GM21381 (cell line): ENCODE measurements at regions not wholly inside any gene's neighbourhood (a gene's known extent, or its start where the extent isn't known, plus 50 kb on each side); places are given as distances from the start of the nearest gene placed in this dataset.
A peak's percentile ranks its signal among the peaks of the same experiment; 100 is the strongest.

ENCODE experiments used
- ATAC-seq: cut with Tn5 transposase; IDR thresholded peaks from one replicate; pipeline ENCODE4 v1.9.1; 2021; ENCODE audit warnings: mild to moderate bottlenecking, moderate library complexity; ENCODE audit not compliant: unreplicated experiment

- no peak for ATAC-seq
Measured at GRCh38 chr3:177553579-177553978, 356.3 kb upstream of the TBL1XR1 start.

GRCh38 chr3:177554895-177555759, 357.8 kb upstream of the TBL1XR1 start:
- ATAC-seq, result no peak

- ATAC-seq, result no peak
Measured at GRCh38 chr3:177557548-177557947, 360.3 kb upstream of the TBL1XR1 start.

GRCh38 chr3:177561365-177561764, 364.1 kb upstream of the TBL1XR1 start:
- no peak for ATAC-seq

- ATAC-seq, result no peak
Measured at GRCh38 chr3:177561769-177562392, 364.6 kb upstream of the TBL1XR1 start.

- ATAC-seq, result no peak
Measured at GRCh38 chr3:177563243-177563780, 366.0 kb upstream of the TBL1XR1 start.

GRCh38 chr3:177563792-177564191, 366.5 kb upstream of the TBL1XR1 start:
- no peak for ATAC-seq

- no peak for ATAC-seq
Measured at GRCh38 chr3:177565981-177566380, 368.7 kb upstream of the TBL1XR1 start.

GRCh38 chr3:177567833-177568232, 370.6 kb upstream of the TBL1XR1 start:
- no peak for ATAC-seq

GRCh38 chr3:177569193-177569592, 371.9 kb upstream of the TBL1XR1 start:
- no peak for ATAC-seq

- ATAC-seq, result no peak
Measured at GRCh38 chr3:177569875-177570657, 372.8 kb upstream of the TBL1XR1 start.

- ATAC-seq, result no peak
Measured at GRCh38 chr3:177571271-177571943, 374.1 kb upstream of the TBL1XR1 start.

- ATAC-seq, result no peak
Measured at GRCh38 chr3:177571944-177572315, 374.6 kb upstream of the TBL1XR1 start.

- ATAC-seq, result no peak
Measured at GRCh38 chr3:177574222-177574856, 377.1 kb upstream of the TBL1XR1 start.

GRCh38 chr3:177576746-177577145, 379.5 kb upstream of the TBL1XR1 start:
- no peak for ATAC-seq

- peak; percentile 80 for ATAC-seq
Measured at GRCh38 chr3:177578488-177578887, 381.2 kb upstream of the TBL1XR1 start.

- ATAC-seq, result no peak
Measured at GRCh38 chr3:177579419-177579818, 382.1 kb upstream of the TBL1XR1 start.

GRCh38 chr3:177580437-177580836, 383.2 kb upstream of the TBL1XR1 start:
- no peak for ATAC-seq

GRCh38 chr3:177585271-177585670, 388.0 kb upstream of the TBL1XR1 start:
- ATAC-seq, result no peak

GRCh38 chr3:177589041-177589650, 391.9 kb upstream of the TBL1XR1 start:
- no peak for ATAC-seq
